Activated T-helper 2 cell treated with anti-CD3 and anti-CD28 coated beads, Interferon-gamma antibody, Interleukin-2, Interleukin-4, amounts not matched to agents 10 μg/mL and 5 μg/mL and 100 μg/mL, durations not matched to agents 14 hours and 24 hours and 36 hours (primary cell): ENCODE measurements at regions not wholly inside any gene's neighbourhood (a gene's known extent, or its start where the extent isn't known, plus 50 kb on each side); places are given as distances from the start of the nearest gene placed in this dataset.

ENCODE experiments used
- DNase-seq: peaks from one replicate; pipeline ENCODE4 v3.0.0; 2021; ENCODE audit warnings: low spot score
- H3K27ac Mint-ChIP-seq: one replicate; pipeline ENCODE4 v1.8.0; 2021; ENCODE audit warnings: mixed read lengths
- H3K27me3 Mint-ChIP-seq: one replicate; pipeline ENCODE4 v1.8.0; 2021; ENCODE audit warnings: low read depth, mixed read lengths
- H3K36me3 Mint-ChIP-seq: one replicate; pipeline ENCODE4 v1.8.0; 2021; ENCODE audit warnings: low read depth, mixed read lengths
- H3K4me1 Mint-ChIP-seq: one replicate; pipeline ENCODE4 v1.8.0; 2021; ENCODE audit warnings: low read depth, mixed read lengths
- H3K4me3 Mint-ChIP-seq: one replicate; pipeline ENCODE4 v1.8.0; 2021; ENCODE audit warnings: low read depth, mild to moderate bottlenecking, moderate library complexity, mixed read lengths
- H3K9me3 Mint-ChIP-seq: one replicate; pipeline ENCODE4 v1.8.0; 2021; ENCODE audit warnings: mixed read lengths
- intact Hi-C: fragments of 100-400 bp; cut with micrococcal nuclease; formaldehyde crosslinking; loops from one replicate; pipeline ENCODE4 v1.15.1; 2023

- DNase-seq, result no peak
- Mint-ChIP-seq H3K9me3 (no peaks in the 10 kb centered on the region), H3K4me1 (no peaks in the 10 kb centered on the region), H3K27me3 (no peaks in the 10 kb centered on the region), H3K36me3 (no peaks in the 10 kb centered on the region), H3K4me3 (no peak overlapping the region), H3K27ac (no peak overlapping the region)
- intact Hi-C loops, result no loop called here
These were observed 176.9 kb upstream of the OPRM1 start for GRCh38 chr6:153862139-153862538.

- H3K4me1 Mint-ChIP-seq, result no peaks in the 10 kb centered on the region
- H3K36me3 Mint-ChIP-seq, result no peaks in the 10 kb centered on the region
- no peak overlapping the region for H3K4me3 Mint-ChIP-seq
- H3K27ac Mint-ChIP-seq, result no peak overlapping the region
- H3K27me3 Mint-ChIP-seq, result no peaks in the 10 kb centered on the region
- no peak for DNase-seq
- H3K9me3 Mint-ChIP-seq, result no peaks in the 10 kb centered on the region
- intact Hi-C loops, result no loop called here
These were observed 180.5 kb upstream of the OPRM1 start for GRCh38 chr6:153858529-153858928.

GRCh38 chr6:153856929-153857376, 182.1 kb upstream of the OPRM1 start:
- Mint-ChIP-seq H3K36me3 (no peaks in the 10 kb centered on the region), H3K4me1 (no peaks in the 10 kb centered on the region)

DNA sequence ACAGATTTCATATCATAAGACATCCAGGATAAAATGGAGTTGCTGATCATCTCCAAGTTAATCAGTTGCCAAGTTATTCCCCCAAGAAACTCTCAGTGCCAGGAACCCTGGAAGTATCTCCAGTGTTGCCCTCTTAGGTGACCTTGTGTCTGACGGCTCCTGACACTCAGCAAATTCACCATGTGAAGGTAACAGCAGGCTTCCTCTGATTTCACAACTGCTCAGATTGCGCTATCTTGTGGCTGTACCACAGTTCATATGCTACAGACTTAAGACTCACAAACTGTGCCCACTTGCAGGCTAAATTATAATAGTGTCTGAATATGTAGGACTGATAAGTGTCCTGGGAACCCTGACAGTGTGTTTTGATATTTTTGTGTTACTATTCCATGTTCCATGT, 186.6 kb upstream of the OPRM1 start:
- Mint-ChIP-seq H3K27ac (no peak overlapping the region), H3K4me3 (no peak overlapping the region), H3K36me3 (no peaks in the 10 kb centered on the region), H3K27me3 (no peaks in the 10 kb centered on the region), H3K9me3 (no peaks in the 10 kb centered on the region), H3K4me1 (no peaks in the 10 kb centered on the region)
- intact Hi-C loops, result no loop called here
- no peak for DNase-seq

More at GRCh38 chr6:153856929-153857376, 182.1 kb upstream of the OPRM1 start:
- H3K27me3 Mint-ChIP-seq, result no peaks in the 10 kb centered on the region
- no peak overlapping the region for H3K4me3 Mint-ChIP-seq
- intact Hi-C loops, result no loop called here
- no peak for DNase-seq
- no peak overlapping the region for H3K27ac Mint-ChIP-seq
- no peaks in the 10 kb centered on the region for H3K9me3 Mint-ChIP-seq

GRCh38 chr6:153852034-153852433, 187.0 kb upstream of the OPRM1 start:
- Mint-ChIP-seq H3K27ac (no peak overlapping the region), H3K9me3 (no peaks in the 10 kb centered on the region), H3K4me3 (no peak overlapping the region), H3K4me1 (no peaks in the 10 kb centered on the region), H3K27me3 (no peaks in the 10 kb centered on the region), H3K36me3 (no peaks in the 10 kb centered on the region)
- intact Hi-C loops, result no loop called here
- no peak for DNase-seq

DNA sequence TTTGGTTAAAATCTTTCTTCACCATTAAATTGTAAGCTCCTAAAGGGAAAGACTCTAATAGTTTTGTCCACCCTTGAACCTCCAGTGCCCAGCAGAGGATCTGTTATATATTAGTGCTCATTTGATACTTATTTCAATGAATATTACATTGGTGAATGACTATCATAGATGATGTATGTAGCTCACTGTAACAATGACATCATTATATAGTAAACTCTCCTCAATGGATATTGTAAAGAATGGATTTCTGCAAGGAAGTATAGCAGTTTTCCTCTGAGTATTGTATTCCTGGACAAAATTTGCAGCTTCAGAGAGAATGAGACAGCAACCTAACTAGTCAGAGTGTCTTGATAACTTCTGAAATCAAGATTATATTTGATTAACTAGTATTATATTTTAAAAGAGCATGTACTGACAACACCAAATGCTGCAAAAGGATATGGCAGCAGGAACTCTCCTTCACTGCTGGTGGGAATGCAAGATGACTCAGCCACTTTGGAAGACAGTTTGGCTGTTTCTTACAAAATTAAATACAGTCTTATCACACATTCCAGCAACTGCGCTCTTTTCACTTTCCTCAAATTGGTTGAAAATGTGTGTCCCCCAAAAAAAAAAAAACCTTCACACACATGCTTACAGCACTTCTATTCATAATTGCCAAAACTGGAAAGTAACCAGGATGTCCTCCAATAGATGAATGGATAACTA, 189.8 kb upstream of the OPRM1 start:
- intact Hi-C loops, result no loop called here
- Mint-ChIP-seq H3K36me3 (no peaks in the 10 kb centered on the region), H3K4me3 (no peak overlapping the region), H3K27me3 (no peaks in the 10 kb centered on the region), H3K9me3 (no peaks in the 10 kb centered on the region), H3K4me1 (no peaks in the 10 kb centered on the region), H3K27ac (no peak overlapping the region)
- no peak for DNase-seq

DNA sequence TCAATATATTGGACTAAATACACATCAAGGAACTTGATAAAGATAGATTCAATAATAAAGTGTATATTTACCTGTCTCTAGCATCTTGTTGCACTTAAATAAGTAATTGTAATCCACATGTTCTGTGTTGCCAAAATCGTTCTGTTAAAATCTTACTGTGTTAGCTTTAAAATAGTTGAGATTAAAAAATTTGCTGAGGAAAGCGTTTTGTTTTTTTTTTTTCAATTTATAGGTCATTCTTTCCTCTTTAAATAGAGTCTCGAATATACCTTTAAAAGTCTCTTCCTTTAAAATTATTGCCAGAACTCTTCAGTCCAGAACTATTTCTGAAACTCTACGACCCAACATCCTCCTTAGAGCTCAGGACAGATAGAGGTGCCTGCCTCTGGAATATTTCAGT, 195.6 kb upstream of the OPRM1 start:
- DNase-seq, result no peak
- Mint-ChIP-seq H3K27ac (no peak overlapping the region), H3K27me3 (no peaks in the 10 kb centered on the region), H3K4me1 (no peaks in the 10 kb centered on the region), H3K4me3 (no peak overlapping the region), H3K36me3 (no peaks in the 10 kb centered on the region), H3K9me3 (no peaks in the 10 kb centered on the region)
- intact Hi-C loops, result no loop called here

GRCh38 chr6:153842491-153842890, 196.5 kb upstream of the OPRM1 start:
- Mint-ChIP-seq H3K36me3 (no peaks in the 10 kb centered on the region), H3K4me1 (no peaks in the 10 kb centered on the region), H3K4me3 (no peak overlapping the region), H3K27me3 (no peaks in the 10 kb centered on the region), H3K9me3 (no peaks in the 10 kb centered on the region), H3K27ac (no peak overlapping the region)
- no peak for DNase-seq
- intact Hi-C loops, result no loop called here

DNA sequence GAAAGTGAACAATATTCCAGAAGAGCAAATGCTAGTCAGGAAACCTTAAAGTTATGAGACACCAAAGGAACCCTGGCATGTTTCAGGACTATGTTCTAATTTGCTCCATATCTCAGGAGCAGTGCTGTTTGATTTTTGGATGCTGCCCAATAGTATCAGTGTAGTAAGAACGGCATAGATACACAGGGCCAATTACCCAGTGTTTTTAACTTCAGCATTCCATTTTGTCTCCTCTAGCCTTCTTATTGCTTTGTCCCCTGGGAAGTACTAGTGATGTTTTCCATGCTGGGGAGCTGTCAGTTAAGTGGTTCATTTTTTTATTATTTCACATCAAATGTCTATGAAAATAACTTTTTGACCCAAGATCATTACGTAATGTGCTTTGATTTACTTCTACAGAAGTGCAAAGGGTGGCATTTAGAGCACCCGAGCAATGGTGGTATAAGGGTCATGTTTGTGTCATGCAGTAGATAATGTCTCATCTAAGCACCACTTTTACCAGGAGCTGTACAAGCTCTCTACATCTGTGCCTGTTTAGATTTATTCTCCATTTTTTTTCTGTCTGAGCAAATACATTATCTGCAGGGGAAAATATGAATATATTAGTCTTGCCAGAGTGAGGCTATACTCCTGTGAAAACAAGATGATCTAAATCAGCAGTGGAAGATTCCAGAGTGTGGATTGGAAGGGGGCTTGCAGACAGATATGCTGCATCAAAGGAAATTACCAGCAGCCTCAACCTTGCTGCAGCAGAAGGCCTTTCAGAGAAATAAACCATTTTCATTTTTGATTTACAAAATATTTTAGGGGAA, 198.8 kb upstream of the OPRM1 start:
- Mint-ChIP-seq H3K4me3 (no peak overlapping the region), H3K27ac (no peak overlapping the region), H3K36me3 (no peaks in the 10 kb centered on the region), H3K9me3 (no peaks in the 10 kb centered on the region), H3K4me1 (no peaks in the 10 kb centered on the region), H3K27me3 (no peaks in the 10 kb centered on the region)
- intact Hi-C loops, result no loop called here
- no peak for DNase-seq

GRCh38 chr6:153832543-153832942, 206.5 kb upstream of the OPRM1 start:
- Mint-ChIP-seq H3K27me3 (no peaks in the 10 kb centered on the region), H3K27ac (no peak overlapping the region), H3K9me3 (no peaks in the 10 kb centered on the region), H3K4me1 (no peaks in the 10 kb centered on the region), H3K4me3 (no peak overlapping the region), H3K36me3 (no peaks in the 10 kb centered on the region)
- intact Hi-C loops, result no loop called here
- no peak for DNase-seq

GRCh38 chr6:153831350-153832078, 207.5 kb upstream of the OPRM1 start:
- Mint-ChIP-seq H3K36me3 (no peaks in the 10 kb centered on the region), H3K4me1 (no peaks in the 10 kb centered on the region), H3K9me3 (no peaks in the 10 kb centered on the region), H3K4me3 (no peak overlapping the region), H3K27ac (no peak overlapping the region), H3K27me3 (no peaks in the 10 kb centered on the region)
- intact Hi-C loops, result no loop called here
- DNase-seq, result no peak

GRCh38 chr6:153817173-153817572, 221.9 kb upstream of the OPRM1 start:
- no peak for DNase-seq
- intact Hi-C loops, result no loop called here
- H3K27ac Mint-ChIP-seq, result no peak overlapping the region
- H3K27me3 Mint-ChIP-seq, result no peaks in the 10 kb centered on the region
- H3K9me3 Mint-ChIP-seq, result peaks cover 10% of the 10 kb centered on the region
- no peaks in the 10 kb centered on the region for H3K4me1 Mint-ChIP-seq
- H3K4me3 Mint-ChIP-seq, result no peak overlapping the region
- H3K36me3 Mint-ChIP-seq, result no peaks in the 10 kb centered on the region

GRCh38 chr6:153816366-153816765, 222.7 kb upstream of the OPRM1 start:
- no peak for DNase-seq
- intact Hi-C loops, result no loop called here
- Mint-ChIP-seq H3K4me1 (no peaks in the 10 kb centered on the region), H3K36me3 (no peaks in the 10 kb centered on the region), H3K27ac (no peak overlapping the region), H3K27me3 (no peaks in the 10 kb centered on the region), H3K9me3 (peaks cover 10% of the 10 kb centered on the region), H3K4me3 (no peak overlapping the region)
